SK-MEL-5 (cell line): ENCODE measurements at regions not wholly inside any gene's neighbourhood (a gene's known extent, or its start where the extent isn't known, plus 50 kb on each side); places are given as distances from the start of the nearest gene placed in this dataset.
"Not testable (repeated sequence)": the region's sequence is repeated elsewhere in the genome, so short reads cannot be mapped to it uniquely, and the experiment has no call there.

Experiments
- DNase-seq: peaks from one replicate; pipeline ENCODE4 v3.0.0-alpha.2; 2016; ENCODE audit warnings: low read depth, low spot score
- in situ Hi-C: cut with HindIII; loops from 2 replicates; pipeline ENCODE4 v1.10.0; 2016; ENCODE audit warnings: low sequenced_read_pairs, high pct_unique_total_duplicates, low pct_unique_long_range_greater_than_20kb

- no peak for DNase-seq
- in situ Hi-C loops, result no loop called here
Measured at GRCh38 chr12:37666069-37666781, 650.3 kb upstream of the ALG10B start.

- in situ Hi-C loops, result not testable (repeated sequence)
- DNase-seq, result peak; percentile 23
Measured at GRCh38 chr12:37668557-37668956, 648.0 kb upstream of the ALG10B start.

GRCh38 chr12:37672655-37673260, 643.8 kb upstream of the ALG10B start:
- DNase-seq, result peak; percentile 45
- in situ Hi-C loops, result no loop called here

- no peak for DNase-seq
- in situ Hi-C loops, result no loop called here
Measured at GRCh38 chr12:37720846-37721245, 595.7 kb upstream of the ALG10B start.

- peak; percentile 61 for DNase-seq
- in situ Hi-C loops, result no loop called here
Measured at GRCh38 chr12:37733856-37734255, 582.7 kb upstream of the ALG10B start.
